ENCODE measurements at regions not wholly inside any gene's neighbourhood (a gene's known extent, or its start where the extent isn't known, plus 50 kb on each side); places are given as distances from the start of the nearest gene placed in this dataset.
"Not testable (repeated sequence)": the region's sequence is repeated elsewhere in the genome, so short reads cannot be mapped to it uniquely, and the experiment has no call there.

- DNase-seq (ENCODE audit: low read depth in 2 of 2) = no peak
Observed at GRCh38 chr19:27718234-27718633, 1494.7 kb downstream of the UQCRFS1 start.

- no peak for DNase-seq (ENCODE audit: low read depth in 2 of 2)
Observed at GRCh38 chr19:27717825-27718224, 1495.1 kb downstream of the UQCRFS1 start.

- DNase-seq (ENCODE audit: low read depth in 2 of 2) = no peak
Observed at GRCh38 chr19:27716922-27717321, 1496.0 kb downstream of the UQCRFS1 start.

- no peak for DNase-seq (ENCODE audit: low read depth in 2 of 2)
Observed at GRCh38 chr19:27714857-27715256, 1498.1 kb downstream of the UQCRFS1 start.

- DNase-seq (ENCODE audit: low read depth in 2 of 2) = no peak
Observed at GRCh38 chr19:27709496-27709895, 1503.5 kb downstream of the UQCRFS1 start.

- not testable (repeated sequence) for DNase-seq (ENCODE audit: low read depth in 2 of 2)
Observed at GRCh38 chr19:27708986-27709385, 1504.0 kb downstream of the UQCRFS1 start.

GRCh38 chr19:27707026-27707425 is 1505.9 kb downstream of the UQCRFS1 start:
- DNase-seq (ENCODE audit: low read depth in 2 of 2) = not testable (repeated sequence)

- DNase-seq (ENCODE audit: low read depth in 2 of 2) = no peak
Observed at GRCh38 chr19:27705896-27706295, 1507.1 kb downstream of the UQCRFS1 start.

GRCh38 chr19:27694361-27695055 is 1518.4 kb downstream of the UQCRFS1 start:
- DNase-seq (ENCODE audit: low read depth in 2 of 2) = no peak

GRCh38 chr19:27691991-27692390 is 1521.0 kb downstream of the UQCRFS1 start:
- DNase-seq (ENCODE audit: low read depth in 2 of 2) = no peak

GRCh38 chr19:27689734-27690241 is 1523.2 kb downstream of the UQCRFS1 start:
- DNase-seq (ENCODE audit: low read depth in 2 of 2) = no peak

- no peak for DNase-seq (ENCODE audit: low read depth in 2 of 2)
Observed at GRCh38 chr19:27684293-27684692, 1528.7 kb downstream of the UQCRFS1 start.

- no peak for DNase-seq (ENCODE audit: low read depth in 2 of 2)
Observed at GRCh38 chr19:27681972-27682371, 1531.0 kb downstream of the UQCRFS1 start.

- no peak for DNase-seq (ENCODE audit: low read depth in 2 of 2)
Observed at GRCh38 chr19:27679905-27680304, 1533.0 kb downstream of the UQCRFS1 start.

GRCh38 chr19:27679399-27679798 is 1533.6 kb downstream of the UQCRFS1 start:
- no peak for DNase-seq (ENCODE audit: low read depth in 2 of 2)

- no peak for DNase-seq (ENCODE audit: low read depth in 2 of 2)
Observed at GRCh38 chr19:27676877-27677276, 1536.1 kb downstream of the UQCRFS1 start.

- no peak for DNase-seq (ENCODE audit: low read depth in 2 of 2)
Observed at GRCh38 chr19:27676334-27676733, 1536.6 kb downstream of the UQCRFS1 start.

- DNase-seq (ENCODE audit: low read depth in 2 of 2) = no peak
Observed at GRCh38 chr19:27675771-27676170, 1537.2 kb downstream of the UQCRFS1 start.

GRCh38 chr19:27674701-27675100 is 1538.2 kb downstream of the UQCRFS1 start:
- DNase-seq (ENCODE audit: low read depth in 2 of 2) = no peak

- DNase-seq (ENCODE audit: low read depth in 2 of 2) = no peak
Observed at GRCh38 chr19:27673986-27674385, 1539.0 kb downstream of the UQCRFS1 start.

GRCh38 chr19:27672309-27673047 is 1540.5 kb downstream of the UQCRFS1 start:
- DNase-seq (ENCODE audit: low read depth in 2 of 2) = no peak

- DNase-seq (ENCODE audit: low read depth in 2 of 2) = no peak
Observed at GRCh38 chr19:27671876-27672275, 1541.1 kb downstream of the UQCRFS1 start.

- no peak for DNase-seq (ENCODE audit: low read depth in 2 of 2)
Observed at GRCh38 chr19:27660428-27660827, 1552.5 kb downstream of the UQCRFS1 start.
